A673 (cell line): ENCODE measurements at regions not wholly inside any gene's neighbourhood (a gene's known extent, or its start where the extent isn't known, plus 50 kb on each side); places are given as distances from the start of the nearest gene placed in this dataset.

Experiments used
- EZH2 ChIP-seq: fragments of 200-600 bp; sonication (generic); IDR thresholded peaks from 2 replicates; pipeline ENCODE4 v1.6.1; 2017; ENCODE audit warnings: borderline replicate concordance, low read depth, mild to moderate bottlenecking, mixed read lengths, antibody characterized with exemption, low read length; ENCODE audit not compliant: poor library complexity, severe bottlenecking
- TF ChIP-seq, protein P1 (sequence below): fragments of 300-800, 200-600 bp; sonication (generic); conservative IDR thresholded peaks from 2 replicates; pipeline ENCODE4 v1.5.1; 2017; ENCODE audit warnings: low read depth, mild to moderate bottlenecking, antibody characterized with exemption, low read length, moderate library complexity, mixed read lengths

DNA sequence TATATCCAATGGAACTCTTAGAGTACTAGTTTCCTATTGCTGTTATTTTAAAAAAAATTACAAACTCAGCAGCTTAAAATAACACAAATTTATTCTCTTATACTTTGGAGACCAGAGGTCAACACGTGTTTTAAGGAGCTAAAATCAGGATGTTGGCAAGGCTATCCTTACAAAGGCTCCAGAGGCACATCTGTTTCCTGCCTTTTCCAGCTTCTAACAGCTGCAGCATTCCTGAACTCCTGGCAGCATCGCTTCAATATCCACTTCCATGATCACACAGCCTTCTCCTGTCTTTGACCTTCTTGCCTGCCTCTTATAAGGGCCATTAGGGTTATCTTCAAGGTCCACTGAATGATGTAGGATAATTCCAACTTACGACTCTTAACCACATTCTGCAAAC, 92.2 kb upstream of the CCNG1 start:
- TF ChIP-seq, protein P1, sequence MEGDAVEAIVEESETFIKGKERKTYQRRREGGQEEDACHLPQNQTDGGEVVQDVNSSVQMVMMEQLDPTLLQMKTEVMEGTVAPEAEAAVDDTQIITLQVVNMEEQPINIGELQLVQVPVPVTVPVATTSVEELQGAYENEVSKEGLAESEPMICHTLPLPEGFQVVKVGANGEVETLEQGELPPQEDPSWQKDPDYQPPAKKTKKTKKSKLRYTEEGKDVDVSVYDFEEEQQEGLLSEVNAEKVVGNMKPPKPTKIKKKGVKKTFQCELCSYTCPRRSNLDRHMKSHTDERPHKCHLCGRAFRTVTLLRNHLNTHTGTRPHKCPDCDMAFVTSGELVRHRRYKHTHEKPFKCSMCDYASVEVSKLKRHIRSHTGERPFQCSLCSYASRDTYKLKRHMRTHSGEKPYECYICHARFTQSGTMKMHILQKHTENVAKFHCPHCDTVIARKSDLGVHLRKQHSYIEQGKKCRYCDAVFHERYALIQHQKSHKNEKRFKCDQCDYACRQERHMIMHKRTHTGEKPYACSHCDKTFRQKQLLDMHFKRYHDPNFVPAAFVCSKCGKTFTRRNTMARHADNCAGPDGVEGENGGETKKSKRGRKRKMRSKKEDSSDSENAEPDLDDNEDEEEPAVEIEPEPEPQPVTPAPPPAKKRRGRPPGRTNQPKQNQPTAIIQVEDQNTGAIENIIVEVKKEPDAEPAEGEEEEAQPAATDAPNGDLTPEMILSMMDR = no peak
- TF ChIP-seq EZH2 = no peak
